PC-3 (cell line): ENCODE measurements at regions not wholly inside any gene's neighbourhood (a gene's known extent, or its start where the extent isn't known, plus 50 kb on each side); places are given as distances from the start of the nearest gene placed in this dataset.

Source experiments
- ATAC-seq: fragments of 200-7000 bp; cut with Tn5 transposase; 2 replicates; pipeline ENCODE4 v1.9.1; 2020; ENCODE audit warnings: mild to moderate bottlenecking, moderate library complexity
- BruUV-seq: library from RNA; stranded (reverse); fragments of 400-500 nt; replicated peaks from 2 replicates; lab custom pipeline; 2021; lab: Mats Ljungman, UMichigan
- CTCF ChIA-PET: fragments of 300-600 bp; sonication (Branson Sonifier 250); formaldehyde crosslinking; loops from one replicate; lab custom pipeline; 2022; ENCODE audit warnings: antibody characterized with exemption; lab: Charles Lee
- POLR2A ChIA-PET: fragments of 300-600 bp; sonication (Branson Sonifier 250); formaldehyde crosslinking; loops from one replicate; lab custom pipeline; 2022; ENCODE audit warnings: antibody characterized with exemption; ENCODE audit not compliant: unreplicated experiment; lab: Charles Lee
- DNase-seq: peaks from one replicate; pipeline ENCODE4 v3.0.0-alpha.2; 2015
- H2AFZ ChIP-seq: fragments of 300-600 bp; sonication (generic); 2 replicates; pipeline ENCODE4 v1.6.0; 2016; ENCODE audit warnings: antibody characterized with exemption, low read length
- H3F3A ChIP-seq: fragments of 300-600 bp; sonication (generic); one replicate; pipeline ENCODE4 v1.6.0; 2017; ENCODE audit warnings: antibody characterized with exemption, low read length, control low read depth, mild to moderate bottlenecking; ENCODE audit not compliant: unreplicated experiment
- H3K27ac ChIP-seq: fragments of 300-600 bp; sonication (generic); 2 replicates; pipeline ENCODE4 v1.5.1; 2016; ENCODE audit warnings: mild to moderate bottlenecking, low read length
- H3K27me3 ChIP-seq: fragments of 300-600 bp; sonication (generic); 2 replicates; pipeline ENCODE4 v1.6.1; 2016; ENCODE audit warnings: low read length, mixed read lengths
- H3K36me3 ChIP-seq: fragments of 300-600 bp; sonication (generic); 2 replicates; pipeline ENCODE4 v1.6.1; 2016; ENCODE audit warnings: low read depth, mixed run types, low read length, mixed read lengths
- H3K4me1 ChIP-seq: fragments of 300-600 bp; sonication (generic); 2 replicates; pipeline ENCODE4 v1.5.1; 2016; ENCODE audit warnings: low read length; ENCODE audit not compliant: insufficient read depth
- H3K4me2 ChIP-seq: fragments of 300-600 bp; sonication (generic); 2 replicates; pipeline ENCODE4 v1.6.0; 2016; ENCODE audit warnings: low read length
- H3K4me3 ChIP-seq: fragments of 300-600 bp; sonication (generic); 2 replicates; pipeline ENCODE4 v1.5.1; 2016; ENCODE audit warnings: mild to moderate bottlenecking, low read length, mixed read lengths
- H3K79me2 ChIP-seq: fragments of 300-600 bp; sonication (generic); 2 replicates; pipeline ENCODE4 v1.6.1; 2017; ENCODE audit warnings: low read length, mixed read lengths
- H3K9ac ChIP-seq: fragments of 300-600 bp; sonication (generic); 2 replicates; pipeline ENCODE4 v1.6.0; 2016; ENCODE audit warnings: mild to moderate bottlenecking, low read length
- H3K9me2 ChIP-seq: fragments of 300-600 bp; sonication (generic); replicated peaks from 2 replicates; pipeline ENCODE4 v1.6.1; 2016; ENCODE audit warnings: mixed run types, low read length, mixed read lengths
- H3K9me3 ChIP-seq: fragments of 300-600 bp; sonication (generic); 2 replicates; pipeline ENCODE4 v1.6.1; 2016; ENCODE audit warnings: low read length, mixed read lengths
- H4K20me1 ChIP-seq: fragments of 300-600 bp; sonication (generic); 2 replicates; pipeline ENCODE4 v1.6.1; 2016; ENCODE audit warnings: low read length, mixed read lengths
- CTCF ChIP-seq: fragments of 300-600 bp; sonication (generic); conservative IDR thresholded peaks from 2 replicates; pipeline ENCODE4 v1.5.1; 2017; ENCODE audit warnings: antibody characterized with exemption, low read depth, mild to moderate bottlenecking, low read length
- EZH2 ChIP-seq: fragments of 300-600 bp; sonication (generic); IDR thresholded peaks from one replicate; pipeline ENCODE4 v1.6.1; 2017; ENCODE audit warnings: antibody characterized with exemption, mild to moderate bottlenecking, low read length; ENCODE audit not compliant: unreplicated experiment
- EZH2phosphoT487 ChIP-seq: fragments of 300-600 bp; sonication (generic); IDR thresholded peaks from 2 replicates; pipeline ENCODE4 v1.6.1; 2018; ENCODE audit warnings: mild to moderate bottlenecking, antibody characterized with exemption, low read length, borderline replicate concordance
- intact Hi-C: fragments of 100-400 bp; cut with micrococcal nuclease; formaldehyde crosslinking; loops from 2 replicates; pipeline ENCODE4 v1.9.0; 2023

- H3K9ac ChIP-seq, result no peak overlapping the region
- POLR2A ChIA-PET, result no interaction called here
- peak overlapping the region; percentile 74 for H3K4me2 ChIP-seq
These were observed 652.1 kb downstream of the ANKRD50 start for GRCh38 chr4:124060261-124060918.

DNA sequence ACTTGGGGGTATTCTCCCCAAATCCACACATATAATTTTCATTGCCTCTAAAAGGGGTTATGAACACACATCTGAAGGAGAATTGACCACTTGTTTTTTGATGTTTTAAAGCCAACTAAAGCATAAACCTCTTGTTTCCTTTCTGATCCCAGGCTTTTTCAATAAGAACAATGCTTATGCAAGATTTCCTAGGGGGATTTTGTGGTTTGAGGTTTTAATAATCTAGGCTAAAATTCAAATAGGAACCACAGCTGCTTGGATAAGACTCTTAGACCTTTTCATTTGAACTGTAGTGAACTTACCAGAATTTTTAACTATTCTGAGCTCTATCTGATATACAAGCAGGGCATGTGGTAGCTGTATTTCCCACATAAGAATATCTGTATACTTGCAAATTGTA lies 651.1 kb downstream of the ANKRD50 start:
- no peaks in the 10 kb centered on the region for H3K9me2 ChIP-seq
- CTCF ChIA-PET, result interaction anchor here (0.5 kb wide), 1 partner anchor 9 kb away, joined by 3 read pairs; no protein-coding TSS in a partner anchor
- H2AFZ ChIP-seq, result no peak overlapping the region
- no peak for ATAC-seq
- H3K4me2 ChIP-seq, result peak overlapping the region; percentile 74; the same call in 1 of the 2 replicates
- H3K36me3 ChIP-seq, result no peaks in the 10 kb centered on the region
- H3F3A ChIP-seq, result no peaks in the 10 kb centered on the region
- peaks cover 17% of the 10 kb centered on the region for H3K4me1 ChIP-seq
- H3K9ac ChIP-seq, result no peak overlapping the region
- H3K79me2 ChIP-seq, result no peaks in the 10 kb centered on the region
- no peaks in the 10 kb centered on the region for H3K27me3 ChIP-seq
- POLR2A ChIA-PET, result no interaction called here
- intact Hi-C loops, result loop anchor here (5.0 kb wide), 1 partner anchor 51 kb away; no protein-coding TSS in a partner anchor
- H3K4me3 ChIP-seq, result no peak overlapping the region
- no peaks in the 10 kb centered on the region for H3K9me3 ChIP-seq
- DNase-seq, result peak; percentile 15
- H4K20me1 ChIP-seq, result no peaks in the 10 kb centered on the region
- no peak overlapping the region for H3K27ac ChIP-seq
- no TSS peak for BruUV-seq
- TF ChIP-seq EZH2phosphoT487 (no peak), EZH2 (no peak)

More at GRCh38 chr4:124060261-124060918, 652.1 kb downstream of the ANKRD50 start:
- no peaks in the 10 kb centered on the region for H3K9me3 ChIP-seq
- peak; percentile 96 for ATAC-seq
- CTCF ChIA-PET, result no interaction called here
- peak; percentile 64 for DNase-seq
- H3K4me3 ChIP-seq, result peak overlapping the region; percentile 19
- no TSS peak for BruUV-seq
- no peaks in the 10 kb centered on the region for H4K20me1 ChIP-seq
- intact Hi-C loops, result loop anchor here (5.0 kb wide), 1 partner anchor 52 kb away; no protein-coding TSS in a partner anchor
- H2AFZ ChIP-seq, result peak overlapping the region; percentile 22
- H3K27ac ChIP-seq, result no peak overlapping the region; the same call in 1 of the 2 replicates
- no peaks in the 10 kb centered on the region for H3K9me2 ChIP-seq
- H3K27me3 ChIP-seq, result no peaks in the 10 kb centered on the region
- TF ChIP-seq EZH2phosphoT487 (no peak), EZH2 (no peak), CTCF (no peak)
- H3K4me1 ChIP-seq, result peaks cover 17% of the 10 kb centered on the region
- no peaks in the 10 kb centered on the region for H3K36me3 ChIP-seq
- no peaks in the 10 kb centered on the region for H3F3A ChIP-seq
- no peaks in the 10 kb centered on the region for H3K79me2 ChIP-seq

DNA sequence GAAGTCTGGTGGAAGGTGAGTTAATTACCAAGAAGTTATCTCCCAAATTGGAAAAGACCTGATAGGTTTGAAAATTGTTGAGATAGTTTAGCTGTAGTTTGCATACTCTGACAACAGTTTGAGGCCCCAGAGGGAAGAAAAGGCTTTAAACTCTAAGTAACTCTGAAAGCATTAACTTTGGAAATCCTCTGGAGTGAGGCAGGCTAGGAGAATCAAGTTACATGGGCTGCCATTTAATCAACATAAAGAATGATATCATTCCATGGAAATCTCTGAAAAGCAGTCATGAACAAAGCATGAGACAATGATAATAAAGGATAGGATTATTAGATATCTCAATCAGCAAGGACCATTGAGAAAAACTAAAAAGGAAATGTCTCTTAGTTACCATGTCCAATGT lies 647.1 kb downstream of the ANKRD50 start:
- BruUV-seq, result no TSS peak
- H3K4me3 ChIP-seq, result no peak overlapping the region
- ATAC-seq (no peak), DNase-seq (no peak)
- H3K27me3 ChIP-seq, result no peaks in the 10 kb centered on the region
- no peaks in the 10 kb centered on the region; the same call in 1 of the 2 replicates for H3K36me3 ChIP-seq
- H3K4me1 ChIP-seq, result peaks cover 6% of the 10 kb centered on the region
- no peaks in the 10 kb centered on the region for H3K9me2 ChIP-seq
- H4K20me1 ChIP-seq, result no peaks in the 10 kb centered on the region
- no peak overlapping the region for H3K4me2 ChIP-seq
- no peak overlapping the region for H3K27ac ChIP-seq
- H2AFZ ChIP-seq, result no peak overlapping the region
- no peaks in the 10 kb centered on the region for H3K79me2 ChIP-seq
- intact Hi-C loops, result no loop called here
- ChIA-PET POLR2A (no interaction called here), CTCF (no interaction called here)
- H3K9ac ChIP-seq, result no peak overlapping the region
- TF ChIP-seq EZH2phosphoT487 (no peak), EZH2 (no peak), CTCF (no peak)
- no peaks in the 10 kb centered on the region for H3F3A ChIP-seq
- H3K9me3 ChIP-seq, result peaks cover 6% of the 10 kb centered on the region; the same call in 1 of the 2 replicates
